ENCODE measurements at regions not wholly inside any gene's neighbourhood (a gene's known extent, or its start where the extent isn't known, plus 50 kb on each side); places are given as distances from the start of the nearest gene placed in this dataset.
"Not testable (repeated sequence)": the region's sequence is repeated elsewhere in the genome, so short reads cannot be mapped to it uniquely, and the experiment has no call there.

GRCh38 chr4:187484186-187484585 lies 511.4 kb upstream of the ZFP42 start:
- no peak for DNase-seq (ENCODE audit: low read depth)

DNA sequence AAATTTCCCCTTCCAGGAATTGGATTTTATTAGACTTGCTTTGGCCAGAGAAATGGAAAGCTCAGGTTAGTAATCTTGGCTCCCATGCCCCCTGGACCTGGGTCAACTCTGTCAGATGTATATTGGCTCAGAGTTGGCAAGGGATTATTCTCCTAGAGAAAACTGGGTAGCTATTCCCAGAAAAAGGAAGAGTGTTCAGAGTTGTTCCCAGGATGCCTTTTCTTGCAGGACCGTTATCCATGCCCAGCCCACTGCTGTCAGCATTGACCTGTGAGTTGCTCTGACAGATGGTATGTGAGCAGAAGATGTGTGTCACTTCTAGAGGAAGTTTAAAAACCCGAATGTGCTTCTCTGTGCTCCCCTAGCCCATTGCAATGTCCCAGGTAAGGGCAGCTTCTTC lies 509.9 kb upstream of the ZFP42 start:
- no peak for DNase-seq (ENCODE audit: low read depth)

DNA sequence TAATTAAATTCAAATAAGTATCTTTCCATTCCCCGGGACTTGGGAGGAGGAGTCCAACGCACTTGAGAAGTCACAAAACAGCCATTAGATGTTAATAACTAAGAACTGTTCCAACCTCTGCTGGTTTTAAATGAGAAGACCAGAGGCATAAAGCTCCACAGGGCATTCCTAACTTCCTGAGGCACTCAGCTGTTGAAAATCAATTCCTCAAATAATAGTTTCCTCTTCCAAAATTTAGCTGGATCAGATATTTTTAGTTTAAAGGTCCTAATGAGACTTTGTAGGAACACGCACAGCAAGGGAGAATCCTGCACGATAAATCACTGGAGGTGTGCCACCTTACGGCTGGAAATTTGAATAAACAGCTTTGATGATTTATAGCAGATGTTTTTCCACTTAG lies 504.3 kb upstream of the ZFP42 start:
- DNase-seq (ENCODE audit: low read depth), result no peak

DNA sequence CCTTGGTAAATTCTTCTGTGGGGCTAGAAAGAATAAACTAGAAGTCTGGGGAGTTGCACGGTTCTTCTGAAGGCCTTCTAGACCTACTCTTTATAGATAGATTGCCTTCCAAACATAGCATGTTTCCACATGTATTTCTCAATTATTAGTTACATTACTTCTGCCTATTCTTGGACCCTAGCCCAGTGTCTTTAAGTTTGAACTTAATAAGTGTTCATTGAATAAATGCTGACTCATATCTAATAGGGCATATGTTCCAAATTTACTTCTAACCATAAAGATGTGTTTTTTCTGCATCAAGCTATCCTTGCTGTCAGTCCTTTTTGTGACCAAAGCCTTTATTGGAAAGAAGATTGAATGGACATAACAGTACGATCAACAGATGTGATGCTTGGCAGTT lies 503.6 kb upstream of the ZFP42 start:
- DNase-seq (ENCODE audit: low read depth), result no peak

GRCh38 chr4:187493661-187494060 lies 501.9 kb upstream of the ZFP42 start:
- no peak for DNase-seq (ENCODE audit: low read depth)

DNA sequence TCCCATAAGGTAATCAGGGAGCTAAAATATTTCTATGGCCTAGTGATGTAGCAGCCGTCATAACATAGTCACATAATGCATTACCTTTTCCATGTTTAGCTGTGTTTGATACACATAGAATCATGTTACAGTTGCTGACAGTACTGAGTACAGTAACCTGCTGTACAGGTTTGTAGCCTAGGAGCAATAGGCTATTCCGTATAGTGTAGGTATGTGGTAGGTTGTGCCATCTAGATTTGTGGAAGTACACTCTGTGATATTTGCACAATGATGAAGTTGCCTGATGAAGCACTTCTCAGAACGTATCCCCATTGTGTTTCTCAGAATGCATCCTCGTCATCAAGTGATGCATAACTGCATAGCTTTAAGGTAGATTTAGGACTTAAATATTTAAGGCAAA lies 495.6 kb upstream of the ZFP42 start:
- no peak for DNase-seq (ENCODE audit: low read depth)

- DNase-seq (ENCODE audit: low read depth), result no peak
Observed at GRCh38 chr4:187500796-187501195, 494.8 kb upstream of the ZFP42 start.

GRCh38 chr4:187501731-187502130 lies 493.8 kb upstream of the ZFP42 start:
- no peak for DNase-seq (ENCODE audit: low read depth)

- no peak for DNase-seq (ENCODE audit: low read depth)
Observed at GRCh38 chr4:187504974-187505797, 490.4 kb upstream of the ZFP42 start.

DNA sequence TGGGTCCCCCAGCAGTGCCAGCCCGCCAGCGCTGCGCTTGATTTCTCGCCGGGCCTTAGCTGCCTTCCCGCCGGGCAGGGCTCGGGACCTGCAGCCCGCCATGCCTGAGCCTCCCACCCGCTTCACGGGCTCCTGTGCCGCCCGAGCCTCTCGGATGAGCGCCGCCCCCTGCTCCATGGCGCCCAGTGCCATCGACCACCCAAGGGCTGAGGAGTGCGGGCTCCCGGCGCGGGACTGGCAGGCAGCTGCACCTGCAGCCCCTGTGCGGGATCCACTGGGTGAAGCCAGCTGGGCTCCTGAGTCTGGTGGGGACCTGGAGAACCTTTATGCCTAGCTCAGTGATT lies 489.8 kb upstream of the ZFP42 start:
- DNase-seq (ENCODE audit: low read depth), result not testable (repeated sequence)

- DNase-seq (ENCODE audit: low read depth), result no peak
Observed at GRCh38 chr4:187516224-187516623, 479.3 kb upstream of the ZFP42 start.

DNA sequence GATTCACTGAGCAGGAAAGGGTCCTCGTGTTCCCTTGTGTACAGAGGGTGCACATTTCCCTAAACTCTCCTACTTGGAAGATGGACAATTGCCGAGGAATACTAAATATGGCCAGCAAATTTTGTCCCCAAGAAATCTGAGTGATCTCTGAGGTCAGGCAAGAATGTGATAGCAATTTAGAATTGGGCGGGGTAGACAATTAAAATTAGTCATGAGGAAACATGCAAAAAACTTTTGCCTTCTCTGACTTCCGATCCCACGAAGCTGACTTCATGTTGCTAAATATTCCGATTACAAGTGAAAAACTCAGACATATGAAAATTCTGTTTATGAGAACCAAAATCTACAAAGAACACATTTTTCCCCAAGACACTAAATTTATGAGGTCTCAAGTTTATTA lies 453.9 kb upstream of the ZFP42 start:
- peak; percentile 55 for DNase-seq (ENCODE audit: low read depth)

- peak; percentile 57 for DNase-seq (ENCODE audit: low read depth)
Observed at GRCh38 chr4:187544461-187545053, 451.0 kb upstream of the ZFP42 start.

DNA sequence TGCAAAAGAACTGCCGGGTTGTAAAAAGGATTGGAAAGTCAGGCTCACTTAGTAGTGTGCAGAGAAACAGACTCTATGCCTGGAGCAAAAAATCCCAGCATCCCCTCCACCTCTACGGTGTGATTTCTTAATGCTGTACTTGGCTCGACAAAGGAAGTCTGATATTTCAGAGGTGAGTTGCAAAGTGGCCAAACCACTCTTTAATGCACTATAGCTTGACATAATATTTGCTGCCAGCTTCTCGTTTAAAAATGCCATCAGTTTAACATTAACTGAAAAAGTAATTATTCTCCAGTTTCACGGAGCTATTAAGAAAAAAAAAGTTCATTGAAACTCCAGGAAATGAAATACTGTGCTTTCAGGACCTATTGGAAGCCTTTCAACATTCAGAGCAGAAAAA lies 448.3 kb upstream of the ZFP42 start:
- peak; percentile 10 for DNase-seq (ENCODE audit: low read depth)

GRCh38 chr4:187550256-187550950 lies 445.2 kb upstream of the ZFP42 start:
- peak; percentile 58 for DNase-seq (ENCODE audit: low read depth)

GRCh38 chr4:187552781-187553180 lies 442.8 kb upstream of the ZFP42 start:
- no peak for DNase-seq (ENCODE audit: low read depth)

- DNase-seq (ENCODE audit: low read depth), result no peak
Observed at GRCh38 chr4:187555174-187555573, 440.4 kb upstream of the ZFP42 start.

DNA sequence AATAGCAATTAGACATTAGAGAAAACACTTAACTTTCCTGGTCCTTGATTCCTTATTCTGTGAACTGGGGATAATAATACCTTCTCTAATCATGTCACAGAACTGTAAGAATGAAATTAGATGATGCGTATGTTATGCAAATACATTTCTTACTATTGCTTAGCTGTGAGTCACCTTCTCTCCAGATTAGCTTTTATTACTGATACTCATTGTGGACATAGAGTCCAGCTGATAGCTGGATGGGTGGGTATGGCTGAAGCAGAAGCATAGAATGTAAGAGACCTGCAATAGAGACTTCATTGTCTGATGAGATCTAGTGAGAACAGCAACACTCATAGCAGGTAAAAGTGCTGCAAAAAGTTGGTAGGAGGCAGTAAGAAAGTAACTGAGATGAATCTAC lies 437.2 kb upstream of the ZFP42 start:
- DNase-seq (ENCODE audit: low read depth), result no peak

DNA sequence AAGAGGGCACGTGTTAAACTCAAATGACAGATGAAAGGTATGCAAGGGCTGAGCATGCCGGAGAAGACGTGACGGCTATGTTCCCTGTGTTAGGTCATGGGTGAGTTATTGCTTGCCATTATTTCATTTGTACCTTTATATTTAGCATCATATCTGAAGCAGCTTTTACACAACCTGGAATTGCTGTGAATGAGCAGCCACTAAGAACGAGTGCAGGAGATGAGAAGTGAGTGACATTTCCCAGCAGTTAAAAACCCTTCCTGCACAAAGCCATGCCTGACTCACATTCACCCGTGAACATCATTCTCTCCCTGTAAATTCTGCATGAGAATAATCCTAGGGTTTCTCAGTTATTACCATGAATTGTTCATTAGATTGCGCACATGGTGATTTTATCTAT lies 433.2 kb upstream of the ZFP42 start:
- no peak for DNase-seq (ENCODE audit: low read depth)

- DNase-seq (ENCODE audit: low read depth), result no peak
Observed at GRCh38 chr4:187565416-187565815, 430.2 kb upstream of the ZFP42 start.

GRCh38 chr4:187569871-187570270 lies 425.7 kb upstream of the ZFP42 start:
- no peak for DNase-seq (ENCODE audit: low read depth)

DNA sequence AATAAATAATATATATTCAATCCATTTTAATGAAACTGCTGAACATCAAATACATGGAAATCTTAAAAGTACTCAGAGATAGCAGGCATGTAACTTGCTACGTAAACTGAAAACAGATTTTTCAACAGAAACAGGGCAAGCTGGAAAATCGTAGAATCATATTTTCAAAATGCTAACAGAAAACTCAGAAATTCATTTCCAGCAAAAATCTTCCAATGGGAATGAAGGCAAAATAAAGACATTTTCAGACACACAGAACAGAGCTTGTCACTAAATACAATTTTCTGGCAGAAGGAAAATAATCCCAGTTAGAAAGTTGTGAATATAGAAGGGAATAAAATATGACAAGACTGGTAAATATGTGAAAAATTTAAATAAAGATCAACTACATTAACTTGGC lies 419.9 kb upstream of the ZFP42 start:
- DNase-seq (ENCODE audit: low read depth), result no peak

DNA sequence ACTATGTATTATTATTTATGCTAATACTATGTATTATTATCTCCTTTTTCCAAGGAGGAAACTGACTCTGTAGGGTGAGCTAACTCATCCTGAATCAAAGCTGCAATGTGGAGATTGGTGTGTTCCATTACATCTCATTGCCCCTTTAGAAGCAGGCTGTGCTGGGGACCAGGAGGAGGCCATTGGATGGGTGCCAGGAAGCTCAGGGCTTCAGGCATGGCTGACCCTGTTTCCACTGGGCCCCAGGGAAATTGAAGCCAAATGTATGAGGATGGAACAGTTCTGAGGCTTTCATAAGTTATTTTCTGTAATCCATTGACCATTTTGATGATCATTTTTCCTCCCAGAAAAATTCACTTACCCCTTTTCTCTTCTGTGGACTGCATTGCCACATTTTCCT lies 418.8 kb upstream of the ZFP42 start:
- DNase-seq (ENCODE audit: low read depth), result no peak
